ENCODE measurements at regions not wholly inside any gene's neighbourhood (a gene's known extent, or its start where the extent isn't known, plus 50 kb on each side); places are given as distances from the start of the nearest gene placed in this dataset.

DNA sequence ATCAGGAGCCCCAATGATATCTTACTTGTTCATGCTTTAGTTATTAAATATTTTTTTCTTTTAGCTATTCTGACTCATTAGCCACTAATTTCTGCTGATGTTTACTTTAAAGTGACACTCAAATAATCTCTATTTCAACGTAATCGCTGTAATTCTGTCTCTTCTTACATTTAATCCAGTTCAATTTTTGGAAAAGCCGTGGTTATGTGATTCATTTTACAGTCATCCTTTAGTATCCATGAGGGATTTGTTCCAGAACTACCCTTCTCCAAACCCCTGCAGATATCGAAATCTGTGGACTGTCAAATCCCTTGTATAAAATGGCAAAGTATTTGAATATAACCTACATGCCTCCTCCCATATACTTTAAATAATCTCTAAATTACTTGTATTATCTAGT is 1103.4 kb downstream of the LRFN5 start:
- TF ChIP-seq CTCF (IDR thresholded peaks at IDR 0.05): no peak
- TF ChIP-seq POLR2A (IDR thresholded peaks at IDR 0.05): no peak
- DNase-seq (ENCODE audit: low spot score in 2 of 2): no peak
- 91 to 92% methylated on average over 4 of the region's 4 CpGs for WGBS, 2 donors
- intact Hi-C loops (cut with DNase I; ENCODE audit: low total_unique reads): no loop called here
- no peak overlapping the region for H3K4me3 ChIP-seq (ENCODE audit: low read depth, poor library complexity, severe bottlenecking)

DNA sequence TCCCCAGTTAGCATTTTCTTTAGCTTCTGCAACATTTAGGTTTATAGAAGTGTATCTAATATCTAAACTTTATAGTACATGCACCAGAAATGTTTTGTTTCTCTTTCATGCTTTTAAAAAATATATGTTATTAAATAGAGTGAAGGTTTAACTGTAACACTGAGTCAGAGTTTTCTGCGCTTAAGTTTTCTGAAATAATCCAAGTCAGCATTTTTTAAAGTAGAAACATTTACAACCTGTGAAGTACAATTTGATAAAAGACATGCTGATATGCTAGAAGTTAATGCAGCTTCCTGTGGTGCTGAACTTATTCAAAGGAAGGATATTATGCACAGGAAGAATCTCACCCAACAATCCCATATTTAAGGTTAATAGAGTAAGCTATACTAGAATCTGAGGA is 1096.8 kb downstream of the LRFN5 start:
- DNase-seq (ENCODE audit: low spot score in 2 of 2): no peak
- 79 to 88% methylated on average over 1 of the region's 1 CpG for WGBS, 2 donors
- intact Hi-C loops (cut with DNase I; ENCODE audit: low total_unique reads): no loop called here
- TF ChIP-seq CTCF (IDR thresholded peaks at IDR 0.05) (no peak), POLR2A (IDR thresholded peaks at IDR 0.05) (no peak)
- H3K4me3 ChIP-seq (ENCODE audit: low read depth, poor library complexity, severe bottlenecking): no peak overlapping the region

DNA sequence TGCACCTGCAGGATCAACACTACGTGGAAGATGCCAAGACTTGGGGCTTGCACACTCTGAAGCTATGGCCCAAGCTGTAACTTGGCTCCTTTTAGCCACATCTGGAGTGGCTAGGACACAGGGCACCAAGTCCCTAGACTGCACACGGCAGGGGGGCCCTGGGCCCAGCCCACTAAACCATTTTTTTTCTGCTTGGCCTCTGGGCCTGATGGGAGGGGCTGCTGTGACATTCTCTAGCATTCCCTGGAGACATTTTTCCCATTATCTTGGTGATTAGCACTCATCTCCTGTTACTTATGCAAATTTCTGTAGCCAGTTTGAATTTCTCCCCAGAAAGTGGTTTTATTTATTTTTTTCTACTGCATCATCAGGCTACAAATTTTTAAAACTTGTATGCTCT is 1080.7 kb downstream of the LRFN5 start:
- no peak overlapping the region for H3K4me3 ChIP-seq (ENCODE audit: low read depth, poor library complexity, severe bottlenecking)
- 69 to 79% methylated on average over 2 of the region's 2 CpGs for WGBS, 2 donors
- no peak for TF ChIP-seq CTCF (IDR thresholded peaks at IDR 0.05)
- no peak for TF ChIP-seq POLR2A (IDR thresholded peaks at IDR 0.05)
- no peak for DNase-seq (ENCODE audit: low spot score in 2 of 2)
- intact Hi-C loops (cut with DNase I; ENCODE audit: low total_unique reads): no loop called here

DNA sequence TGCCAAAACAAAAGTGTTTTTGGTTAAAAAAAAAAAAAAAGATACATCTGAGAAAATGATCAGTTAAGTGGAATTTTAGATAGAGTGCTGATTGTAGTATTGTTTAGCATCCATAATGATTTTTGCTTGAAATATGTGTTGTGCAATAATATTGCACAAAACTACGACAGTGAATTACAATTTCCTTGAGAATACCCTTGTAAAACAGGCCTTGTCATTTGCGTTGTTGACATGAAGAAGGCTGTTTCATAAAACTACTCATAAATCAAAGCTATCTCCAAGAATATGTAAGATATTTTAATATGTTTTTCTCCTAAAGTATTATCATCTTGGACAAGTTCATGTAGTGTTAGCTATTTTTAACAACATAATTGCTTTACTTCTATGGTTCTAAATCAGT is 1077.0 kb downstream of the LRFN5 start:
- WGBS, 2 donors: 33 to 43% methylated on average over 2 of the region's 2 CpGs
- H3K4me3 ChIP-seq (ENCODE audit: low read depth, poor library complexity, severe bottlenecking): no peak overlapping the region
- DNase-seq (ENCODE audit: low spot score in 2 of 2): no peak
- intact Hi-C loops (cut with DNase I; ENCODE audit: low total_unique reads): no loop called here
- no peak for TF ChIP-seq POLR2A (IDR thresholded peaks at IDR 0.05)
- TF ChIP-seq CTCF (IDR thresholded peaks at IDR 0.05): no peak

- 96 to 98% methylated on average over 2 of the region's 2 CpGs for WGBS, 2 donors
- intact Hi-C loops (cut with DNase I; ENCODE audit: low total_unique reads): no loop called here
- no peak overlapping the region for H3K4me3 ChIP-seq (ENCODE audit: low read depth, poor library complexity, severe bottlenecking)
- no peak for DNase-seq (ENCODE audit: low spot score in 2 of 2)
- no peak for TF ChIP-seq POLR2A (IDR thresholded peaks at IDR 0.05)
- no peak for TF ChIP-seq CTCF (IDR thresholded peaks at IDR 0.05)
These were observed 1070.0 kb downstream of the LRFN5 start for GRCh38 chr14:42676636-42677035.

DNA sequence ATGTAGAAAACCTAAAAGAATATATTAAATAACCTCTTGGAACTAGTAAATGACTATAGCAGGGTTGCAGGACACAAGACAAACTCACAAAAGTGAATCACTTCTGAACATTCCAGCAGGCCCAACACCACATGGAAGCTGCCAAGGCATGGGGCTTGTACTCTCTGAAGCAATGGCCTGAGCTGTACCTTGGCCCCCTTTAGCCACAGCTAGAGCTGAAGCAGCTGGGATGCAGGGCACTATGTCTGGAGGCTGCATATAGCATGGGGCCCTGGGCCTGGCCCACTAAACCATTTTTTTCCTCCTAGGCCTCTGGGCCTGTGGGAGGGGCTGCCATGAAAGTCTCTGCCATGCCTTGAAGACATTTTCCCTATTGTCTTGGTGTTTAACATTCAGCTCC is 1067.3 kb downstream of the LRFN5 start:
- H3K4me3 ChIP-seq (ENCODE audit: low read depth, poor library complexity, severe bottlenecking): no peak overlapping the region
- DNase-seq (ENCODE audit: low spot score in 2 of 2): no peak
- intact Hi-C loops (cut with DNase I; ENCODE audit: low total_unique reads): no loop called here
- no peak for TF ChIP-seq POLR2A (IDR thresholded peaks at IDR 0.05)
- no peak for TF ChIP-seq CTCF (IDR thresholded peaks at IDR 0.05)

All from lower leg skin (tissue), 4 donors.